ENCODE measurements at regions not wholly inside any gene's neighbourhood (a gene's known extent, or its start where the extent isn't known, plus 50 kb on each side); places are given as distances from the start of the nearest gene placed in this dataset.

DNA sequence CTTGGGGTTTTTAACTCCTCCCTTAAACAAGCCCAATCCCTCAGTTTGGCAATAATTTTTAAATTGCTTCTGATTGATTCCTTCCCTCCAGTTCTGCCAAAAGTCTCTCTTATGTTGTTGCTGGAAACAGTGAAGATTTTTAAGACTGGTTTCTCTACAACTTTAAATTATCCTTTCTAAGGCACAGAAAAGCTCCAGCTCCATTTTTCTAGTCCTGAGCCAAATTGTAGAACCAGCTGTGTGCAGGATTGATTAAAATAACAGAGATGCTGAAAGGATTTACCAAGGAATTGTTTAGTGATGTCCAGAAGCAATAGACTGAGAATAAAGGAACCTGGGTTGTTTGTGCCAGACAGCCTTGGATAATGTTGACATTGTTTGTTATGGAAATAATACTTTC lies 111.3 kb downstream of the NUDT12 start:
- TF ChIP-seq CTCF (IDR thresholded peaks at IDR 0.05) = no peak
- no peak for TF ChIP-seq POLR2A (IDR thresholded peaks at IDR 0.05)

Data from gastroesophageal sphincter (tissue), 3 donors.